SK-N-SH (cell line): ENCODE measurements at regions not wholly inside any gene's neighbourhood (a gene's known extent, or its start where the extent isn't known, plus 50 kb on each side); places are given as distances from the start of the nearest gene placed in this dataset.
"Not testable (repeated sequence)": the region's sequence is repeated elsewhere in the genome, so short reads cannot be mapped to it uniquely, and the experiment has no call there.

ENCODE experiments used
- CTCF ChIA-PET: fragments of 300-600, 350-600 bp; formaldehyde crosslinking; extraction: SDS; loops from one replicate; lab custom pipeline; 2021; lab: Yijun Ruan, JAX
- POLR2A ChIA-PET: fragments of 350-600 bp; sonication (Branson Sonifier 250); formaldehyde crosslinking; extraction: SDS; loops from one replicate; lab custom pipeline; 2020; ENCODE audit warnings: antibody characterized with exemption, inconsistent platforms; lab: Yijun Ruan, JAX
- DNase-seq: peaks from one replicate; pipeline ENCODE4 v3.0.0; 2012
- H2AFZ ChIP-seq: fragments of 200-600 bp; sonication (generic); 2 replicates; pipeline ENCODE4 v1.8.1; 2016; ENCODE audit warnings: antibody characterized with exemption, mild to moderate bottlenecking, low read depth
- H3F3A ChIP-seq: fragments of 200-600 bp; sonication (generic); replicated peaks from 2 replicates; pipeline ENCODE3; 2016; ENCODE audit warnings: antibody characterized with exemption, mild to moderate bottlenecking; ENCODE audit not compliant: insufficient read depth
- H3K27ac ChIP-seq, 2 experiments: fragments of 200-500 bp in 1 of 2; fragments of 200-600 bp in 1 of 2; sonication (Bioruptor generic) in 1 of 2; sonication (generic), shearing (Covaris generic) in 1 of 2; 2 replicates each; pipeline versions ENCODE4 v1.5.1 to v1.6.1; 2014 to 2016; ENCODE audit warnings: low read depth in 2 of 2, inconsistent platforms in 1 of 2, low read length in 1 of 2, mild to moderate bottlenecking in 1 of 2, mixed read lengths in 1 of 2
- H3K27me3 ChIP-seq: fragments of 200-600 bp; sonication (generic), shearing (Covaris generic); 2 replicates; pipeline ENCODE4 v1.6.1; 2016; ENCODE audit warnings: mixed run types; ENCODE audit not compliant: insufficient read depth
- H3K36me3 ChIP-seq, 2 experiments: fragments of 200-500 bp in 1 of 2; fragments of 200-600 bp in 1 of 2; sonication (Bioruptor generic) in 1 of 2; sonication (generic) in 1 of 2; replicated peaks in 1 of 2; 2 replicates each; pipeline versions ENCODE3 to v1.5.1; 2014 to 2016; ENCODE audit warnings: low read length in 1 of 2, mild to moderate bottlenecking in 1 of 2; ENCODE audit not compliant: insufficient read depth in 2 of 2, control insufficient read depth in 1 of 2
- H3K4me1 ChIP-seq, 2 experiments: fragments of 200-500 bp in 1 of 2; fragments of 200-600 bp in 1 of 2; sonication (Bioruptor generic) in 1 of 2; sonication (generic), shearing (Covaris generic) in 1 of 2; 2 replicates each; pipeline versions ENCODE4 v1.5.1 to v1.6.1; 2014 to 2016; ENCODE audit warnings: low read depth in 1 of 2, low read length in 1 of 2, mixed run types in 1 of 2; ENCODE audit not compliant: insufficient read depth in 2 of 2, control insufficient read depth in 1 of 2
- H3K4me2 ChIP-seq: fragments of 200-600 bp; sonication (generic), shearing (Covaris generic); 2 replicates; pipeline ENCODE4 v1.6.1; 2017; ENCODE audit warnings: mixed run types
- H3K4me3 ChIP-seq, 2 experiments: fragments of 200-500 bp in 1 of 2; fragments of 200-600 bp in 1 of 2; sonication (Bioruptor generic) in 1 of 2; sonication (generic), shearing (Covaris generic) in 1 of 2; 2 replicates each; pipeline versions ENCODE4 v1.5.1 to v1.8.1; 2014 to 2016; ENCODE audit warnings: low read depth in 2 of 2, inconsistent platforms in 1 of 2, low read length in 1 of 2, mild to moderate bottlenecking in 1 of 2, mixed read lengths in 1 of 2, moderate library complexity in 1 of 2
- H3K79me2 ChIP-seq: fragments of 200-600 bp; sonication (generic); 2 replicates; pipeline ENCODE4 v1.8.1; 2017; ENCODE audit warnings: mild to moderate bottlenecking; ENCODE audit not compliant: insufficient read depth
- H3K9ac ChIP-seq: fragments of 200-600 bp; sonication (generic); 2 replicates; pipeline ENCODE4 v1.6.1; 2017; ENCODE audit warnings: mixed run types
- H3K9me2 ChIP-seq: fragments of 200-600 bp; sonication (generic); 2 replicates; pipeline ENCODE4 v1.6.1; 2017; ENCODE audit warnings: mixed run types
- H3K9me3 ChIP-seq: fragments of 200-600 bp; sonication (generic); 2 replicates; pipeline ENCODE4 v1.6.1; 2017; ENCODE audit warnings: mixed run types, mild to moderate bottlenecking, moderate library complexity
- H4K20me1 ChIP-seq: fragments of 200-600 bp; sonication (generic); 2 replicates; pipeline ENCODE4 v1.6.1; 2017; ENCODE audit warnings: mild to moderate bottlenecking, mixed run types; ENCODE audit not compliant: insufficient read depth
- ELF1 ChIP-seq: IDR thresholded peaks from 2 replicates; pipeline ENCODE4 v1.4.0; 2012
- EP300 ChIP-seq, 2 experiments: IDR thresholded peaks; 2 replicates each; pipeline versions ENCODE4 v1.4.0 to v1.6.1; 2012; ENCODE audit warnings: borderline replicate concordance in 1 of 2, low read depth in 1 of 2, low read length in 1 of 2
- EZH2phosphoT487 ChIP-seq: fragments of 200-600 bp; sonication (generic); IDR thresholded peaks from 2 replicates; pipeline ENCODE4 v1.6.1; 2017; ENCODE audit warnings: low read depth, mixed run types, mild to moderate bottlenecking, antibody characterized with exemption, moderate library complexity, borderline replicate concordance
- FOXJ3 ChIP-seq: sonication (generic); formaldehyde crosslinking; IDR thresholded peaks from 2 replicates; pipeline ENCODE4 v1.5.1; 2020; ENCODE audit warnings: mild to moderate bottlenecking, missing genetic modification reagents
- GATA2 ChIP-seq: sonication (generic); formaldehyde crosslinking; IDR thresholded peaks from 2 replicates; pipeline ENCODE4 v1.5.0; 2020; ENCODE audit warnings: mild to moderate bottlenecking, missing genetic modification reagents
- IRF3 ChIP-seq: fragments of 150-350 bp; IDR thresholded peaks from 2 replicates; pipeline ENCODE4 v1.6.1; 2016; ENCODE audit warnings: mild to moderate bottlenecking, low read depth, low read length
- JUND ChIP-seq: IDR thresholded peaks from 2 replicates; pipeline ENCODE4 v1.4.0; 2012
- MEF2A ChIP-seq: IDR thresholded peaks from 2 replicates; pipeline ENCODE4 v1.4.0; 2012; ENCODE audit warnings: low read depth, borderline replicate concordance
- NFIC ChIP-seq: IDR thresholded peaks from 2 replicates; pipeline ENCODE4 v1.4.0; 2012; ENCODE audit warnings: borderline replicate concordance
- NRF1 ChIP-seq: IDR thresholded peaks from 2 replicates; pipeline ENCODE4 v1.6.1; 2012; ENCODE audit warnings: low read depth, mild to moderate bottlenecking, low read length
- POLR2AphosphoS5 ChIP-seq: IDR thresholded peaks from 2 replicates; pipeline ENCODE4 v1.6.1; 2012; ENCODE audit warnings: low read depth, low read length
- RAD21 ChIP-seq: IDR thresholded peaks from 2 replicates; pipeline ENCODE4 v1.6.1; 2012; ENCODE audit warnings: mild to moderate bottlenecking, low read length
- RCOR1 ChIP-seq: fragments of 150-350 bp; IDR thresholded peaks from 2 replicates; pipeline ENCODE4 v1.6.1; 2017; ENCODE audit warnings: antibody characterized with exemption, low read length
- SMC3 ChIP-seq: IDR thresholded peaks from 2 replicates; pipeline ENCODE4 v1.6.1; 2012; ENCODE audit warnings: low read depth, low read length, improper control_type of control experiment
- TCF12 ChIP-seq: IDR thresholded peaks from 2 replicates; pipeline ENCODE4 v1.4.0; 2012
- TEAD4 ChIP-seq: IDR thresholded peaks from 2 replicates; pipeline ENCODE4 v1.4.0; 2012; ENCODE audit warnings: mild to moderate bottlenecking, borderline replicate concordance; ENCODE audit not compliant: insufficient read depth
- USF2 ChIP-seq: fragments of 150-350 bp; IDR thresholded peaks from 2 replicates; pipeline ENCODE4 v1.6.1; 2017; ENCODE audit warnings: antibody characterized with exemption, low read length, low read depth, borderline replicate concordance
- WGBS: methylation state at CpG from one replicate; pipeline ENCODE4 v1.1.6; 2017; ENCODE audit warnings: low lambda C conversion rate; 5-methylcytosine and 5-hydroxymethylcytosine counted together
- TF ChIP-seq, protein P1 (sequence below): IDR thresholded peaks from 2 replicates; pipeline ENCODE4 v1.4.0; 2012; ENCODE audit warnings: low read depth, borderline replicate concordance

DNA sequence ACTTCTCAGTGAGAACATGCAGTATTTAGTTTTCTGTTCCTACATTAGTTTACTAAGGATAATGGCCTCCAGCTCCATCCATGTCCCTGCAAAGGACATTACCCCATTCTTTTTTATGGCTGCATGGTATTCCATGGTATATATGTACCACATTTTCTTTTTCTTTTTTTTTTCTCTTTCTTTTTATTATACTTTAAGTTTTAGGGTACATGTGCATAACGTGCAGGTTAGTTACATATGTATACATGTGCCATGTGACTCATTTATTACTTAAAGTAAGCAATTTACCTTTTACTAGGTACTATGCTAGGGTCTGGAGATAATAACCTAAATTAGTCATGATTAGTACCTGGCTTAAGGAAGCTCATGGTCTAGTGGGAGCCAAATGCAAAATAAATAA lies 190.5 kb upstream of the FBXO11 start:
- ChIA-PET POLR2A (interaction anchor here (0.6 kb wide), 1 partner anchor 80 kb away, joined by 3 read pairs; no protein-coding TSS in a partner anchor), CTCF (interaction anchor here (3.2 kb wide), 1 partner anchor 10 kb away, joined by 17 read pairs; no protein-coding TSS in a partner anchor)
- H4K20me1 ChIP-seq, H3K27me3 ChIP-seq, H3K4me2 ChIP-seq, H3K79me2 ChIP-seq, H2AFZ ChIP-seq, DNase-seq, H3K27ac ChIP-seq, H3K36me3 ChIP-seq, H3K9me2 ChIP-seq, H3K9me3 ChIP-seq, H3K4me3 ChIP-seq, H3F3A ChIP-seq, H3K4me1 ChIP-seq, H3K9ac ChIP-seq: not testable (repeated sequence)
- 5% methylated on average over 1 of the region's 1 CpG for WGBS

DNA sequence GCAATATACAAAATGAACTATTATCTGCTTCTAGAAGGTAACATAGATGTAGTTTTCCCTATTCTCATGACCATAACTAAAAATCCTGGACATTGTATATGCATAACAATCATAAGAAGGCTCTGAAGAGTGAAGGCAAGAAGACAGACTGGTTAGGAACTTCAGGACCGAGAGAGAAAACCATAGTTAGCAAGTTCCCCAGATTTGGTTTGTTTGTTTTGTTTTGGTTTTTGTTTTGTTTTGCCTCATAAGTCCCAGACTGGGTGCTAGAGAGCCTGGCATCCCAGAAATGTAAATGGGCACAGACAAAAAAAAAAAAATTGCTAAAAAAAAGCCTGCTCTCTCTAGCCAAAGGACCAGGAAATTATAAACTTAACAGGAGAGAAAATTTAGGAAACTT lies 192.2 kb upstream of the FBXO11 start:
- Histone ChIP-seq H4K20me1 (no peaks in the 10 kb centered on the region), H3K36me3 (no peaks in the 10 kb centered on the region), H3K9me3 (no peaks in the 10 kb centered on the region), H3K79me2 (no peaks in the 10 kb centered on the region), H3K27me3 (no peaks in the 10 kb centered on the region), H3K4me2 (no peak overlapping the region), H3K27ac (no peak overlapping the region), H3F3A (no peaks in the 10 kb centered on the region), H3K4me1 (no peaks in the 10 kb centered on the region), H3K4me3 (no peak overlapping the region), H3K9me2 (no peaks in the 10 kb centered on the region), H3K9ac (no peak overlapping the region), H2AFZ (no peak overlapping the region)
- ChIA-PET POLR2A (no interaction called here), CTCF (interaction anchor here (3.2 kb wide), 1 partner anchor 8 kb away, joined by 17 read pairs; no protein-coding TSS in a partner anchor)
- WGBS: 22% methylated on average over 1 of the region's 1 CpG
- DNase-seq: no peak
- TF ChIP-seq SMC3: no peak
- TF ChIP-seq FOXJ3 (CRISPR knock-in tag): no peak
- TF ChIP-seq GATA2 (CRISPR knock-in tag): no peak
- TF ChIP-seq NFIC: no peak
- no peak for TF ChIP-seq JUND
- no peak for TF ChIP-seq NRF1
- no peak for TF ChIP-seq RCOR1
- no peak for TF ChIP-seq EP300 (IDR thresholded peaks at IDR 0.05; ENCODE audit: borderline replicate concordance in 1 of 2, low read depth in 1 of 2, low read length in 1 of 2)
- TF ChIP-seq EZH2phosphoT487: no peak
- no peak for TF ChIP-seq MEF2A
- TF ChIP-seq, protein P1, sequence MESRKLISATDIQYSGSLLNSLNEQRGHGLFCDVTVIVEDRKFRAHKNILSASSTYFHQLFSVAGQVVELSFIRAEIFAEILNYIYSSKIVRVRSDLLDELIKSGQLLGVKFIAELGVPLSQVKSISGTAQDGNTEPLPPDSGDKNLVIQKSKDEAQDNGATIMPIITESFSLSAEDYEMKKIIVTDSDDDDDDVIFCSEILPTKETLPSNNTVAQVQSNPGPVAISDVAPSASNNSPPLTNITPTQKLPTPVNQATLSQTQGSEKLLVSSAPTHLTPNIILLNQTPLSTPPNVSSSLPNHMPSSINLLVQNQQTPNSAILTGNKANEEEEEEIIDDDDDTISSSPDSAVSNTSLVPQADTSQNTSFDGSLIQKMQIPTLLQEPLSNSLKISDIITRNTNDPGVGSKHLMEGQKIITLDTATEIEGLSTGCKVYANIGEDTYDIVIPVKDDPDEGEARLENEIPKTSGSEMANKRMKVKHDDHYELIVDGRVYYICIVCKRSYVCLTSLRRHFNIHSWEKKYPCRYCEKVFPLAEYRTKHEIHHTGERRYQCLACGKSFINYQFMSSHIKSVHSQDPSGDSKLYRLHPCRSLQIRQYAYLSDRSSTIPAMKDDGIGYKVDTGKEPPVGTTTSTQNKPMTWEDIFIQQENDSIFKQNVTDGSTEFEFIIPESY: no peak
- TF ChIP-seq TEAD4: no peak
- TF ChIP-seq RAD21: no peak
- TF ChIP-seq IRF3: no peak
- TF ChIP-seq POLR2AphosphoS5: no peak
- no peak for TF ChIP-seq TCF12
- TF ChIP-seq ELF1: no peak
- no peak for TF ChIP-seq USF2
